Fibroblast of lung (primary cell): ENCODE measurements at regions not wholly inside any gene's neighbourhood (a gene's known extent, or its start where the extent isn't known, plus 50 kb on each side); places are given as distances from the start of the nearest gene placed in this dataset.

ENCODE experiments used
- DNase-seq, 2 donors: peaks; one replicate each; pipeline versions ENCODE4 v3.0.0 to v3.0.0-alpha.2; 2010; ENCODE audit warnings: low read depth in 2 of 2
- H2AFZ ChIP-seq: 2 replicates; pipeline ENCODE4 v1.5.1; 2012; ENCODE audit warnings: low read length, control low read depth, inconsistent platforms
- H3K27ac ChIP-seq: 2 replicates; pipeline ENCODE4 v1.5.1; 2011; ENCODE audit warnings: low read length, control low read depth; ENCODE audit not compliant: insufficient read depth
- H3K27me3 ChIP-seq: 2 replicates; pipeline ENCODE4 v1.5.1; 2011; ENCODE audit warnings: mild to moderate bottlenecking, low read length; ENCODE audit not compliant: control insufficient read depth, insufficient read depth
- H3K36me3 ChIP-seq: 2 replicates; pipeline ENCODE4 v1.5.1; 2011; ENCODE audit warnings: low read length; ENCODE audit not compliant: control insufficient read depth, insufficient read depth
- H3K4me1 ChIP-seq: 2 replicates; pipeline ENCODE4 v1.5.1; 2011; ENCODE audit warnings: low read length; ENCODE audit not compliant: control insufficient read depth, insufficient read depth; ENCODE audit errors: extremely low read depth
- H3K4me2 ChIP-seq: 2 replicates; pipeline ENCODE4 v1.5.1; 2011; ENCODE audit warnings: low read length, control low read depth; ENCODE audit not compliant: insufficient read depth; ENCODE audit errors: extremely low read depth
- H3K4me3 ChIP-seq, 4 experiments: fragments of 200-600 bp in 1 of 4; sonication (generic) in 1 of 4; replicated peaks in 1 of 4; 2 replicates each; pipeline ENCODE4 v1.5.1; 2011 to 2016; ENCODE audit warnings: low read length in 4 of 4, low read depth in 3 of 4, mild to moderate bottlenecking in 3 of 4, control low read depth in 2 of 4, inconsistent platforms in 1 of 4, mixed read lengths in 1 of 4; ENCODE audit not compliant: insufficient read depth in 1 of 4; ENCODE audit errors: control extremely low read depth in 1 of 4
- H3K79me2 ChIP-seq: 2 replicates; pipeline ENCODE4 v1.5.1; 2012; ENCODE audit warnings: mild to moderate bottlenecking, low read length, inconsistent platforms; ENCODE audit not compliant: control insufficient read depth, insufficient read depth
- H3K9ac ChIP-seq: 2 replicates; pipeline ENCODE4 v1.5.1; 2011; ENCODE audit warnings: mild to moderate bottlenecking, low read length, control low read depth; ENCODE audit not compliant: insufficient read depth
- H3K9me3 ChIP-seq: 2 replicates; pipeline ENCODE4 v1.5.1; 2012; ENCODE audit warnings: low read depth, low read length; ENCODE audit not compliant: control insufficient read depth, insufficient read depth
- H4K20me1 ChIP-seq: 2 replicates; pipeline ENCODE4 v1.5.1; 2011; ENCODE audit warnings: low read length; ENCODE audit not compliant: control insufficient read depth, insufficient read depth; ENCODE audit errors: extremely low read depth
- EZH2 ChIP-seq: IDR thresholded peaks from 2 replicates; pipeline ENCODE4 v1.5.1; 2012; ENCODE audit warnings: low read length, control low read depth, mild to moderate bottlenecking; ENCODE audit errors: missing control alignments
- TF ChIP-seq, protein P1 (sequence below), 2 donors: IDR thresholded peaks in 1 of 2; conservative IDR thresholded peaks in 1 of 2; 1 replicate in 1 of 2; 2 replicates in 1 of 2; pipeline ENCODE4 v1.5.1; 2011 to 2012; ENCODE audit warnings: low read length in 2 of 2, control low read depth in 1 of 2, inconsistent platforms in 1 of 2, low read depth in 1 of 2, mild to moderate bottlenecking in 1 of 2

DNA sequence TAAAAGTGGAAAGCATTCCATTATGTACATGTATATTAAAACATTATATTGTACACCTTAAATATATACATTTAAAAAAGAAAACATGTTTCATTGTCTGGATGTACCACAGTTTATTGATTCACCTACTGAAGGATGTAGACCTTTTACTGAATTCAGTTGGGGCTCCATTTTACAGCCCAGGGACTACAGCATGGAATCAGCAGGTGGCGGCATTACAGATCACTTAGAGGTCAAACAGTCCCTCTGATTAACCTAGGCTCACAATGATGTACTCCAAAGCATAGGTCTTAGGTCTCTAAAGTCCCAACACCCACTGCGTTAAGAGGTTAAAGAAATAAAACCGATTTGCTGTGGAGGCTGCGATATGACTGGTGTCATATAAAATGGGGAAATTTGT, 490.9 kb downstream of the SHISA9 start:
- no peaks in the 10 kb centered on the region for H3K27me3 ChIP-seq
- H2AFZ ChIP-seq, result no peak overlapping the region
- no peaks in the 10 kb centered on the region for H3K4me1 ChIP-seq
- no peak overlapping the region for H3K4me2 ChIP-seq
- H3K9ac ChIP-seq, result no peak overlapping the region
- no peaks in the 10 kb centered on the region for H3K9me3 ChIP-seq
- no peak for DNase-seq
- no peaks in the 10 kb centered on the region for H4K20me1 ChIP-seq
- H3K4me3 ChIP-seq, result no peak overlapping the region
- H3K79me2 ChIP-seq, result no peaks in the 10 kb centered on the region
- no peaks in the 10 kb centered on the region for H3K36me3 ChIP-seq
- TF ChIP-seq, protein P1, sequence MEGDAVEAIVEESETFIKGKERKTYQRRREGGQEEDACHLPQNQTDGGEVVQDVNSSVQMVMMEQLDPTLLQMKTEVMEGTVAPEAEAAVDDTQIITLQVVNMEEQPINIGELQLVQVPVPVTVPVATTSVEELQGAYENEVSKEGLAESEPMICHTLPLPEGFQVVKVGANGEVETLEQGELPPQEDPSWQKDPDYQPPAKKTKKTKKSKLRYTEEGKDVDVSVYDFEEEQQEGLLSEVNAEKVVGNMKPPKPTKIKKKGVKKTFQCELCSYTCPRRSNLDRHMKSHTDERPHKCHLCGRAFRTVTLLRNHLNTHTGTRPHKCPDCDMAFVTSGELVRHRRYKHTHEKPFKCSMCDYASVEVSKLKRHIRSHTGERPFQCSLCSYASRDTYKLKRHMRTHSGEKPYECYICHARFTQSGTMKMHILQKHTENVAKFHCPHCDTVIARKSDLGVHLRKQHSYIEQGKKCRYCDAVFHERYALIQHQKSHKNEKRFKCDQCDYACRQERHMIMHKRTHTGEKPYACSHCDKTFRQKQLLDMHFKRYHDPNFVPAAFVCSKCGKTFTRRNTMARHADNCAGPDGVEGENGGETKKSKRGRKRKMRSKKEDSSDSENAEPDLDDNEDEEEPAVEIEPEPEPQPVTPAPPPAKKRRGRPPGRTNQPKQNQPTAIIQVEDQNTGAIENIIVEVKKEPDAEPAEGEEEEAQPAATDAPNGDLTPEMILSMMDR (conservative IDR thresholded peaks at IDR 0.05 in 1 of 2, IDR thresholded peaks at IDR 0.05 in 1 of 2; ENCODE audit: low read depth in 1 of 2, low read length in 2 of 2), result no peak
- TF ChIP-seq EZH2, result no peak
- H3K27ac ChIP-seq, result no peak overlapping the region

DNA sequence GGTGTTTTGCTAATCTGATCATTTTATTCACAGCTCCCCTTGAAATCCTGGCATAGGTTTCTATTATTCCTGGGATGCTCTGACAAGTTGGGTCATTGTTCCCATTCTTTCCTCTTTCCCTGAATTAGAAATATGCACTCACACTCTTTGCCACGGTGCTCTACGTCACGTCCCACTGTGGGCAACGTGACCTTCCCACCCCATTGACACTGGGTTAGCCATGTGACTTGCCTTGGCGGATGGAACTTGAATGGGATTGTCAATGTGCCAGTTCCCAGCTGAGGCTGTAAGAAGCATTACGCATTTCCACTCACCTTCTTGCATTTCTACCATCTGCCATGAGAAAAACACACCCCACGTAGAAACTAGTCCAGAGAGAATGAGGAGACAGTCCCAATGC, 492.4 kb downstream of the SHISA9 start:
- Histone ChIP-seq H3K4me1 (no peaks in the 10 kb centered on the region), H3K36me3 (no peaks in the 10 kb centered on the region), H3K9me3 (no peaks in the 10 kb centered on the region), H3K79me2 (no peaks in the 10 kb centered on the region), H3K27ac (no peak overlapping the region), H3K9ac (no peak overlapping the region), H3K4me3 (no peak overlapping the region), H3K4me2 (no peak overlapping the region), H4K20me1 (no peaks in the 10 kb centered on the region), H3K27me3 (no peaks in the 10 kb centered on the region), H2AFZ (no peak overlapping the region)
- TF ChIP-seq, protein P1 (conservative IDR thresholded peaks at IDR 0.05 in 1 of 2, IDR thresholded peaks at IDR 0.05 in 1 of 2; ENCODE audit: low read depth in 1 of 2, low read length in 2 of 2), result no peak
- TF ChIP-seq EZH2, result no peak
- DNase-seq, result no peak

DNA sequence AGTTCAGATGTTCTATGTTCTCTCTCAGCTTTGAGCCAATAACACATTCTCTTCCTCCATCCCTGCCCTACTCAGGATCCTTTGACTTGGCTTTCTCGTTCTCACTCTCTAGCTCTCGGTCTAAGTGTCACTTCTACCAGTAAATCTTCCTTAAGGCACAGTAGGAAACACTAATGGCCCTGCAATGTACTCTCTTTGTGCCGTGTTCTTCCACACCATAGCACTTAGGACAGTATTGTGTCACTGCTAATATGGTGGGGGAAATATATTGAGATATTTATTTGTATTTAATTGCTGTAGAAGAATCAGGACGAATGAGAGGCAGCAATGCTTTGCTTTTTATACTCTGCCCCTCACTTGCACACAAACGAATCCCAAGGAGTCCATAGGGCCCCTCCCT, 493.1 kb downstream of the SHISA9 start:
- Histone ChIP-seq H3K79me2 (no peaks in the 10 kb centered on the region), H2AFZ (no peak overlapping the region), H3K4me3 (no peak overlapping the region), H3K27me3 (no peaks in the 10 kb centered on the region), H3K9ac (no peak overlapping the region), H3K4me1 (no peaks in the 10 kb centered on the region), H3K27ac (no peak overlapping the region), H3K4me2 (no peak overlapping the region), H4K20me1 (no peaks in the 10 kb centered on the region), H3K36me3 (no peaks in the 10 kb centered on the region), H3K9me3 (no peaks in the 10 kb centered on the region)
- DNase-seq, result no peak
- TF ChIP-seq, protein P1 (conservative IDR thresholded peaks at IDR 0.05 in 1 of 2, IDR thresholded peaks at IDR 0.05 in 1 of 2; ENCODE audit: low read depth in 1 of 2, low read length in 2 of 2), result no peak
- no peak for TF ChIP-seq EZH2
